ENCODE measurements at regions not wholly inside any gene's neighbourhood (a gene's known extent, or its start where the extent isn't known, plus 50 kb on each side); places are given as distances from the start of the nearest gene placed in this dataset.

- Histone ChIP-seq H3K4me1 (ENCODE audit: control insufficient read depth in 1 of 2, insufficient read depth in 2 of 2, low read length in 2 of 2) (no peaks in the 10 kb centered on the region), H3K27me3 (ENCODE audit: insufficient read depth, low read length) (no peaks in the 10 kb centered on the region), H3K4ac (ENCODE audit: low read depth, low read length) (no peak overlapping the region), H3K23ac (ENCODE audit: low read length) (no peak overlapping the region), H3K79me2 (ENCODE audit: control insufficient read depth, insufficient read depth, low read length, poor library complexity) (no peaks in the 10 kb centered on the region), H3K18ac (ENCODE audit: low read length) (no peak overlapping the region), H4K91ac (ENCODE audit: low read depth, low read length) (no peak overlapping the region), H3K27ac (ENCODE audit: low read depth, low read length) (no peak overlapping the region), H3K79me1 (ENCODE audit: low read length) (no peaks in the 10 kb centered on the region), H2AK5ac (ENCODE audit: low read length) (no peak overlapping the region), H3K36me3 (ENCODE audit: control insufficient read depth in 1 of 2, insufficient read depth in 2 of 2, low read length in 2 of 2) (no peaks in the 10 kb centered on the region), H3K4me2 (ENCODE audit: low read length) (no peak overlapping the region), H3K9me3 (ENCODE audit: insufficient read depth, low read depth, low read length) (no peaks in the 10 kb centered on the region), H2BK120ac (ENCODE audit: insufficient read depth, low read length, poor library complexity) (no peak overlapping the region), H2BK12ac (ENCODE audit: low read length) (no peak overlapping the region), H3K9ac (ENCODE audit: low read length) (no peak overlapping the region), H4K12ac (ENCODE audit: low read depth, low read length) (no peak overlapping the region), H4K8ac (ENCODE audit: low read depth, low read length) (no peak overlapping the region), H3K4me3 (ENCODE audit: low read depth, low read length) (no peak overlapping the region), H2AFZ (ENCODE audit: insufficient read depth, low read length, poor library complexity) (no peak overlapping the region), H2BK5ac (ENCODE audit: low read depth, low read length, poor library complexity) (no peak overlapping the region), H3K14ac (ENCODE audit: low read length) (no peak overlapping the region)
- DNase-seq = no peak
- no CpG with 5 or more reads among the region's 10 CpGs for WGBS (ENCODE audit: extremely low coverage, insufficient coverage, insufficient read length)
Observed at GRCh38 chr7:81510122-81510521, 259.7 kb downstream of the HGF start.

DNA sequence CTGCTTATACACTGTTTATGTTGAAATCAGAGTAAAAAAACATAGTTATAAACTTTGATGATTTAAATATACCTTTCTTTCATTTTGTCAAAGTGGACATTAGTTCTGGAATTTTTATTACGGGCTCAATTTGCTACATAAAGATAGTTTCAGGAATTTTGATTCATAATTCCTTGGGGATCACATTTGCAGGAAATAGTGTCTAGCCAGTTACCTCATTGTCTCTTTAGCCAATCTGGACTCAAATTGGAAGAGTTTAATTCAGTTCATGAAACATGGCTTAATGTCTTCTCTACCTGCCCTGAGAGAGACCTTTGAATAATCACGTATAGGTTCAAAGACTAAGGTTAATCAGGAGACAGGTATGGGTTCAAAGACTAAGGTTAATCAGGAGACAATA, 262.6 kb downstream of the HGF start:
- H3K79me1 ChIP-seq (ENCODE audit: low read length) = no peaks in the 10 kb centered on the region
- H3K14ac ChIP-seq (ENCODE audit: low read length) = no peak overlapping the region
- no peak overlapping the region for H2AFZ ChIP-seq (ENCODE audit: insufficient read depth, low read length, poor library complexity)
- H4K8ac ChIP-seq (ENCODE audit: low read depth, low read length) = no peak overlapping the region
- WGBS (ENCODE audit: extremely low coverage, insufficient coverage, insufficient read length) = no CpG with 5 or more reads among the region's 2 CpGs
- no peak overlapping the region for H2BK120ac ChIP-seq (ENCODE audit: insufficient read depth, low read length, poor library complexity)
- no peaks in the 10 kb centered on the region for H3K36me3 ChIP-seq (ENCODE audit: control insufficient read depth in 1 of 2, insufficient read depth in 2 of 2, low read length in 2 of 2)
- H2AK5ac ChIP-seq (ENCODE audit: low read length) = no peak overlapping the region
- H3K18ac ChIP-seq (ENCODE audit: low read length) = no peak overlapping the region
- no peak overlapping the region for H3K4me2 ChIP-seq (ENCODE audit: low read length)
- H3K4me3 ChIP-seq (ENCODE audit: low read depth, low read length) = no peak overlapping the region
- H3K9me3 ChIP-seq (ENCODE audit: insufficient read depth, low read depth, low read length) = no peaks in the 10 kb centered on the region
- no peak overlapping the region for H2BK5ac ChIP-seq (ENCODE audit: low read depth, low read length, poor library complexity)
- H3K4me1 ChIP-seq (ENCODE audit: control insufficient read depth in 1 of 2, insufficient read depth in 2 of 2, low read length in 2 of 2) = no peaks in the 10 kb centered on the region
- H3K9ac ChIP-seq (ENCODE audit: low read length) = no peak overlapping the region
- H4K91ac ChIP-seq (ENCODE audit: low read depth, low read length) = no peak overlapping the region
- no peaks in the 10 kb centered on the region for H3K79me2 ChIP-seq (ENCODE audit: control insufficient read depth, insufficient read depth, low read length, poor library complexity)
- no peak for DNase-seq
- no peaks in the 10 kb centered on the region for H3K27me3 ChIP-seq (ENCODE audit: insufficient read depth, low read length)
- H3K23ac ChIP-seq (ENCODE audit: low read length) = no peak overlapping the region
- no peak overlapping the region for H3K4ac ChIP-seq (ENCODE audit: low read depth, low read length)
- H2BK12ac ChIP-seq (ENCODE audit: low read length) = no peak overlapping the region
- H3K27ac ChIP-seq (ENCODE audit: low read depth, low read length) = no peak overlapping the region
- no peak overlapping the region for H4K12ac ChIP-seq (ENCODE audit: low read depth, low read length)

DNA sequence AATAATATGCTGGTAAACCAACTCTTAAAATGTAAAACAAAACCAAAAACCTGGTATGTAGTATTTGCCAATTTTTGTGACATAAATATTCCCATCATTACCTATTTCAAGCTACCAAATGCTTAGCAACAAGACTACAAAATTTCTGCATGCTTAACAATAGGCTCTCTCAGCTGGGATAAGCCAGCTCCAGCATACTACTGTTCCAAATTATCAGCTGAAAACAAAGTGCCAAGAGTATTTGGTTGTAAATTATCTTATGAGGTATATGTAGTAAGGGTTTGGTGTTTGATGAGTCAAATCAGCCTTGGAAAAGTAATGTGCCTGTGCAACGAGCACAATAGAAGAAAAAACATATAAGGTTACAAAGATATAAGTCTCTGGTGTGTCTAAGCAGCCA, 263.2 kb downstream of the HGF start:
- Histone ChIP-seq H3K27ac (ENCODE audit: low read depth, low read length) (no peak overlapping the region), H3K4ac (ENCODE audit: low read depth, low read length) (no peak overlapping the region), H3K9me3 (ENCODE audit: insufficient read depth, low read depth, low read length) (no peaks in the 10 kb centered on the region), H3K27me3 (ENCODE audit: insufficient read depth, low read length) (no peaks in the 10 kb centered on the region), H3K79me1 (ENCODE audit: low read length) (no peaks in the 10 kb centered on the region), H3K36me3 (ENCODE audit: control insufficient read depth in 1 of 2, insufficient read depth in 2 of 2, low read length in 2 of 2) (no peaks in the 10 kb centered on the region), H3K4me2 (ENCODE audit: low read length) (no peak overlapping the region), H2AK5ac (ENCODE audit: low read length) (no peak overlapping the region), H3K18ac (ENCODE audit: low read length) (no peak overlapping the region), H2BK12ac (ENCODE audit: low read length) (no peak overlapping the region), H3K9ac (ENCODE audit: low read length) (no peak overlapping the region), H2AFZ (ENCODE audit: insufficient read depth, low read length, poor library complexity) (no peak overlapping the region), H3K79me2 (ENCODE audit: control insufficient read depth, insufficient read depth, low read length, poor library complexity) (no peaks in the 10 kb centered on the region), H3K4me3 (ENCODE audit: low read depth, low read length) (no peak overlapping the region), H3K23ac (ENCODE audit: low read length) (no peak overlapping the region), H3K14ac (ENCODE audit: low read length) (no peak overlapping the region), H4K91ac (ENCODE audit: low read depth, low read length) (no peak overlapping the region), H4K8ac (ENCODE audit: low read depth, low read length) (no peak overlapping the region), H3K4me1 (ENCODE audit: control insufficient read depth in 1 of 2, insufficient read depth in 2 of 2, low read length in 2 of 2) (no peaks in the 10 kb centered on the region), H2BK5ac (ENCODE audit: low read depth, low read length, poor library complexity) (no peak overlapping the region), H2BK120ac (ENCODE audit: insufficient read depth, low read length, poor library complexity) (no peak overlapping the region), H4K12ac (ENCODE audit: low read depth, low read length) (no peak overlapping the region)
- no CpG with 5 or more reads among the region's 1 CpG for WGBS (ENCODE audit: extremely low coverage, insufficient coverage, insufficient read length)
- no peak for DNase-seq

- Histone ChIP-seq H3K9me3 (ENCODE audit: insufficient read depth, low read depth, low read length) (no peaks in the 10 kb centered on the region), H3K27ac (ENCODE audit: low read depth, low read length) (no peak overlapping the region), H3K36me3 (ENCODE audit: control insufficient read depth in 1 of 2, insufficient read depth in 2 of 2, low read length in 2 of 2) (no peaks in the 10 kb centered on the region), H3K4ac (ENCODE audit: low read depth, low read length) (no peak overlapping the region), H2BK5ac (ENCODE audit: low read depth, low read length, poor library complexity) (no peak overlapping the region), H3K23ac (ENCODE audit: low read length) (no peak overlapping the region), H2BK12ac (ENCODE audit: low read length) (no peak overlapping the region), H2AFZ (ENCODE audit: insufficient read depth, low read length, poor library complexity) (no peak overlapping the region), H2BK120ac (ENCODE audit: insufficient read depth, low read length, poor library complexity) (no peak overlapping the region), H4K12ac (ENCODE audit: low read depth, low read length) (no peak overlapping the region), H3K79me1 (ENCODE audit: low read length) (no peaks in the 10 kb centered on the region), H3K4me3 (ENCODE audit: low read depth, low read length) (no peak overlapping the region), H3K4me1 (ENCODE audit: control insufficient read depth in 1 of 2, insufficient read depth in 2 of 2, low read length in 2 of 2) (no peaks in the 10 kb centered on the region), H4K8ac (ENCODE audit: low read depth, low read length) (no peak overlapping the region), H3K14ac (ENCODE audit: low read length) (no peak overlapping the region), H3K18ac (ENCODE audit: low read length) (no peak overlapping the region), H2AK5ac (ENCODE audit: low read length) (no peak overlapping the region), H3K9ac (ENCODE audit: low read length) (no peak overlapping the region), H3K4me2 (ENCODE audit: low read length) (no peak overlapping the region), H3K79me2 (ENCODE audit: control insufficient read depth, insufficient read depth, low read length, poor library complexity) (no peaks in the 10 kb centered on the region), H3K27me3 (ENCODE audit: insufficient read depth, low read length) (no peaks in the 10 kb centered on the region), H4K91ac (ENCODE audit: low read depth, low read length) (no peak overlapping the region)
- DNase-seq = no peak
Observed at GRCh38 chr7:81503771-81504170, 266.1 kb downstream of the HGF start.

GRCh38 chr7:81503336-81503735, 266.5 kb downstream of the HGF start:
- Histone ChIP-seq H3K18ac (ENCODE audit: low read length) (no peak overlapping the region), H3K36me3 (ENCODE audit: control insufficient read depth in 1 of 2, insufficient read depth in 2 of 2, low read length in 2 of 2) (no peaks in the 10 kb centered on the region), H2BK5ac (ENCODE audit: low read depth, low read length, poor library complexity) (no peak overlapping the region), H2BK120ac (ENCODE audit: insufficient read depth, low read length, poor library complexity) (no peak overlapping the region), H4K12ac (ENCODE audit: low read depth, low read length) (no peak overlapping the region), H3K9ac (ENCODE audit: low read length) (no peak overlapping the region), H4K8ac (ENCODE audit: low read depth, low read length) (no peak overlapping the region), H3K4ac (ENCODE audit: low read depth, low read length) (no peak overlapping the region), H3K9me3 (ENCODE audit: insufficient read depth, low read depth, low read length) (no peaks in the 10 kb centered on the region), H3K14ac (ENCODE audit: low read length) (no peak overlapping the region), H3K79me1 (ENCODE audit: low read length) (no peaks in the 10 kb centered on the region), H3K4me3 (ENCODE audit: low read depth, low read length) (no peak overlapping the region), H2AFZ (ENCODE audit: insufficient read depth, low read length, poor library complexity) (no peak overlapping the region), H4K91ac (ENCODE audit: low read depth, low read length) (no peak overlapping the region), H2AK5ac (ENCODE audit: low read length) (no peak overlapping the region), H3K27ac (ENCODE audit: low read depth, low read length) (no peak overlapping the region), H3K79me2 (ENCODE audit: control insufficient read depth, insufficient read depth, low read length, poor library complexity) (no peaks in the 10 kb centered on the region), H3K4me1 (ENCODE audit: control insufficient read depth in 1 of 2, insufficient read depth in 2 of 2, low read length in 2 of 2) (no peaks in the 10 kb centered on the region), H3K27me3 (ENCODE audit: insufficient read depth, low read length) (no peaks in the 10 kb centered on the region), H3K4me2 (ENCODE audit: low read length) (no peak overlapping the region), H2BK12ac (ENCODE audit: low read length) (no peak overlapping the region), H3K23ac (ENCODE audit: low read length) (no peak overlapping the region)
- DNase-seq = no peak
- no CpG with 5 or more reads among the region's 4 CpGs for WGBS (ENCODE audit: extremely low coverage, insufficient coverage, insufficient read length)
